ENCODE measurements at regions not wholly inside any gene's neighbourhood (a gene's known extent, or its start where the extent isn't known, plus 50 kb on each side); places are given as distances from the start of the nearest gene placed in this dataset.

DNA sequence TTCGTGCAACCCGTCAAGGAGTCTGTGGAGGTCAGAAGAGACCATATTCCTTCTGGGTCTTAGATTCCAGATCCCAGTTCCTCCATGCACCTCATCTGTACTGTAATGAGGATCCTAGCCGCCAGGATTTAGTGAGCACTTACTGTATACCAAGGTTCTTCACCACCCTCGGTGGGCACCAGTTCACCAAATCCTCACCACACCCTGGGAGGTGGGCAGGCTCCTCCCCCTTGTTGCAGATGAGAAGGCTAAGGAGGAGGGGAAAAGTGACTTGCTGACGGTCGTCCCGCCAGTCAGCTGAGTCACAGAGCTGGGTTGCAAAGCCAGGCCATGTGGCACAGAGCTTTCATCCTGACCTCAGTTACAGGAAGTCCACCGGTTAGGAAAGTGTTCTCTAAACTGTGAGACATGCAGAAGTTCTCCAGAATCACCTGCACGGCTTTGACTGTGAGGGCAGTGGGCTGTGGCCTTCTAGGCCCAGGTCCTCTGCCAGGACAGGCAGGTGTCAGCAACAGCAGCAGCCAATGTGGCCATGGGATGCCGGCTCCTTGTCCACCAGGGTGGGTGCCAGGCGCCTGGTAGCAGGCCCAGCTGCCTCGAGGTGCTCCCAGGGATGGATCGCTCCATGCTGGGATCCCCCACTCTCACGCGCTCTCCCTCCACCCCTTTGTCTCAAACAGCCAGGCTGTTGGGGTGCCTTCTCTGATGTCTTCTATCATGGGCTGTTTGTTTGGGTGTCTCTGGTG is 240.3 kb upstream of the GSE1 start:
- no peak for TF ChIP-seq POLR2A (IDR thresholded peaks at IDR 0.05; ENCODE audit: low read depth, low read length)
- DNase-seq (ENCODE audit: insufficient read length, low spot score) (peak; percentile 81), FAIRE-seq (no peak)

DNA sequence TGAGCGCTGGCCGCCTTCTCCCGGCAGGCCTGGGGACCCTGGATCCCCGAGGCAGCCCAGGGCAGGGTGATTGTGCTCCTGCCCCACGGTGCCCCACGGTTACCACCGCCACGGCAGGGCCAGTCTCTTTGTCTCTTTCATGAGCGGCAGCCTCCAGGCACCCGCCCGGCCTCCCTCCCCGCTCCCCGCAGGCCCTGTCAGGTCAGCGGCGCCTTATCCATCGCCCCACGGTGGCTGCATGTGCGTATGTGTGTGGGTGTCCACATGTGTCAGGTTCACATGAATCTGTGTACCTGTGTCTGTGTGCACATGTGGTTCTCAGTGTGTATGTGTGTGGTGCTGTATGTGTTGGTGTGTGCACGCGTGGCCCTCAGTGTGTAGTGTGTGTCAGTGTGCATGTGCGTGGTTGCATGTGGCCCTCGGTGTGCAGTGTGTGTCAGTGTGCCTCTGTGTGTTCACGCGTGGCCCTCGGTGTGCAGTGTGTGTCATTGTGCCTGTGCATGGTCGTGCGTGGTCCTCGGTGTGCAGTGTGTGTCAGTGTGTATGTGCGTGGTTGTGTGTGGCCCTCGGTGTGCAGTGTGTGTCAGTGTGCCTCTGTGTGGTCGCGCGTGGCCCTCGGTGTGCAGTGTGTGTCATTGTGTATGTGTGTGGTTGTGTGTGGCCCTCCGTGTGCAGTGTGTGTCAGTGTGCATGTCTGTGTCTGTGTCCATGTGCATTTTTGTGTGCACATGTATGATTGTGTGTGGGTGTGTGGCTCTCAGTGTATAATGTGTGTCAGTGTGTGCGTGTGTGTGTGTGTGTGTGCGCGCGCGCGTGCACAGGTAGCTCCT is 239.2 kb upstream of the GSE1 start:
- TF ChIP-seq POLR2A (IDR thresholded peaks at IDR 0.05; ENCODE audit: low read depth, low read length): no peak
- FAIRE-seq: no peak
- no peak for DNase-seq (ENCODE audit: insufficient read length, low spot score)

DNA sequence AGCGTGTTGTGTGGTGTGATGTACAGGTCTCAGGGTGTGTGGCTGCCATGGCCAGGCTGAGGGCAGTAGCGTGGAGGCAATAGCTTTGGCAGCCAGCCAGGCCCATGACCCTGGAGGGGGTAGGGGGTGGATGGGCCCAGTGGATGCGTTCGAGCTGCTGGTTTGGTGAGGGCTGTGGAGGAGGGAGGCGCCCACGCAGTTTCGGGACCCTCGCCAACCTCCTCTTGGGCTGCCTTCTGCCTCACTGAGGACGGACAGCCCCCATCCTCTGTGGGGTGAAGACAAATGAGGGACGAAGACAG is 238.6 kb upstream of the GSE1 start:
- DNase-seq (ENCODE audit: insufficient read length, low spot score): no peak
- TF ChIP-seq POLR2A (IDR thresholded peaks at IDR 0.05; ENCODE audit: low read depth, low read length): no peak
- no peak for FAIRE-seq

DNA sequence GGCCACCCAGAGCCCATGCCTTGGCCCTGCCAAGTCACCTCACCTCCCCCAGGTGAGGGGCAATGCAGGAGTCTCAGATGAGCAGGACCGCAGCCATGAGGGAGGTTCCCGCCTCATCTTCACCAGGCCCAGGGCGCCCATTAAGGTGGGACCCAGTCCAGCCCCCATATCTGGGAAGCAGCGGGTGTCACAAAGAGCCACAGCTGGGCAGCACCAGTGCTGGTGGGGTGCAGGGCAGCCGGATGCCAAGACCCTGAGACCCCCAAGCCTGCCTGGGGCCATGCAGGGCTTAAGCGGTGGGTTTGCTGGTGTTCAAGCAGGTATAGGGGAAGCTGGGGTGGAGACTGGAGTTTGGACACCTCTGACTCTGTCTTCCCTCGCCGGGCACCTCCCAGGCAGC is 237.8 kb upstream of the GSE1 start:
- TF ChIP-seq POLR2A (IDR thresholded peaks at IDR 0.05; ENCODE audit: low read depth, low read length): no peak
- DNase-seq (ENCODE audit: insufficient read length, low spot score): no peak
- FAIRE-seq: no peak

DNA sequence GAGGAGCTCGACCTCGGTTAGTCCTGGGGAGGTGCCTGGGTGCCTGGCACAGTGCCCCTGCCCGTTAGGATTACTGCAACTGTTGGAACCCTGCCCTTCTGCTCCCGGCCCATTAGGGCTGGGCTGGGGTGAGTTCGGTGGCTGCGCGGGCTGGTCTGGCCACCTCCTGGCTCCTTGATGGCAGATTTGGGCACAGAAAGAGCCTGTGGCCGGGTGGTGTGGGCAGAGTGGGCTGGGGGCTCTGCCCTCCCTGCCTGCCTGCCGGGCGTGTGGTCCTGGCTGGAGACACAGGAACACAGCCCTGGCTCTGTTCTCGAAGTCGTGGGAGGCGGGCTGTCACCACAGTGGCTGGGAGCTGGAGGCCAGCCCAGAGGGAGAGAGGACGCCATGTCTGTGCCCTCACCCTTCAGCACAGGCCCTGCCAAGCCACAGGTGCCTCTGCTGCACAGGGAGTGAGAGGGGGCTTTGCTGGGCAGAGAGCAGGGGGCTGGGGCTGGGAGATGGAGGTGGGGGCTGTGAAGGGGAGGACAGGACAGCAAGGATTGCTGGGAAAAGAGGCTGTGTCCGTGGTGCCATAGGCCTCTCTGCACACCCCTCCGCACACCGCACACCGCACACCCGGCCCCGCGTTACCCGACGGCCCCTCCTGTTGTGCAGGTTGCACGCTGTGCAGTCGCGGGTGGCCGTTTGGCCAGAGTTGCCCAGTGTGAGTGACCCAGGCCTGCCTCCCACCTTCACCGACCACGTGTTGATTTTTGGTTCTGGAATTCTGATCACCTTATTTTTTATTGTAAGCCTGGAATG is 236.6 kb upstream of the GSE1 start:
- FAIRE-seq (no peak), DNase-seq (ENCODE audit: insufficient read length, low spot score) (no peak)
- no peak for TF ChIP-seq POLR2A (IDR thresholded peaks at IDR 0.05; ENCODE audit: low read depth, low read length)

DNA sequence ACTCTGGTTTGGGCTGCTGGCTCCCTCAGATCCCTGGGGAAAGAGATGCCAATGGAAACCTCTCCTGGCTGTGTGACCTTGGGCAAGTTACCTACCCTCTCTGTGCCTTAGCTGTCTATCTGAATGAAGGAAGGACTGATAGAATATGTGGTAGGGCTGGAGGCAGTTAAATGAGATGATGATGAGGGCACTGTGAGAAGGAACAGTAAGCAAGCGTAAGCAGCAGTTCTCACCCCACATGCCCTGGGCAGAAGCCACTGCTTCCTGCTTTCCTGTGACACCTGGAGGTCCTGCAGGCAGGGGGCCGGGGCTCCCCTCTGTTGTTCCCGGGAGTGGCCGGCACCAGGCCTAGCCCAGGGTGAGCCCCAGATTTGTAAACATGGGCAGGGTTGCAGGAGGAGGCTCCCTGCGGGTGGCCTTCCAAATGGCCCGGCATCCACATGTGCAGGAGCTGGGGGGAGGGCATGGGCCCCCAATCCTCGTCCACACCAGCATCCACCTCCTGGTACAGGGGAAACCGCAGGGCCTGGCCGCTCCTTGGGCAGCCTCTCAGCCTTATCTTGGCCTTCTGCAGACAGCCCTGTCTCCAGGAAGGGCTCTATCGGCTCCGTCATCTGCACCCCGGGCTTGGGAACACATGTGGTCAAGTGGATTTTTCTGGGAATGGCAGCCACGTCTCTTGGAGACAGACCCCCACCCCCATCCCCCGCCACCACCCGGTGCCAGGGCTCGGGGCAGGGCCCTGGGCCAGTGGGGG is 235.6 kb upstream of the GSE1 start:
- FAIRE-seq (no peak), DNase-seq (ENCODE audit: insufficient read length, low spot score) (no peak)
- TF ChIP-seq POLR2A (IDR thresholded peaks at IDR 0.05; ENCODE audit: low read depth, low read length): no peak

DNA sequence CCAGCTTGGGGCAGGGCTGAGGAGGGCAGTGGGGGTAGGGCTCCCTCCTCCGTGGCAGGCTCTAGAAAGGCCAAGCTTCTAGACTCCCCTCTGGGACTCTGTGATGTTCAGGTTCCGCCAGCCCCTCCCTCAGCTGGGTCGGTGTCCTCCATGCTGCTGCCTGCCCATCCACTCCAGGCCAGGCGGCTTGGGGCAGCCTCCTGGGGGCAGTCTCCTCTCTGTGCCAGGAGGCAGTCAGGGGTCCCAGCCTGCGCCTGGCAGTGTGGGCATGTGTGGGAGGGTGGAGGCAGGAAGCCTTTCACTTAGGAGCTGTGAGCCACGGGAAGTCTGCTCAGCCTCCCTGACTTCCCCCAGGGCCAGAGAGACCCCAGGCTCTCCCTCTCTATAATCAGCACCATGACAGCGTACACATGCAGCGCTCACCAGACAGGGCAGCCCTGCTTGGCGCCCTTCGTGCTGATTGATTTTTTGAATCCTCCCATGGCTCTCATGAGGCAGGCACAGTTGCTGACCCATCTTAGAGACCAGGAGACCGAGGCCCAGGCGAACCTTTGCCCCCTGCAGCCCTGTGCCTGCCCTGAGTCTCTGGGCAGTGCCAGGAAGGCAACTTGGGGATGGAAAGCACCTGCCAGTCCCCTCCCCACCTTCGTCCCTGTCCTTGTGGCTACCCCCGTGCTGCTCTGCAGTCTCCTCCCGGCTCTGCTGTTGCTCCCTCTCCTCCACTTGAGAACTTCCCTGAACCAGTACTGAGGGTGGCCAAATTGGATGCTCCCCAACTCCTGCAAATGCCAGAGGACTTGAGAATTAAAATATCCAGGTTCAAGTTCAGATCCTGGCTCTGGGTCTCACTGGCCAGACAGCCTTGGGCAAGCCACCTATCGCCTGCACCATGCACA is 234.7 kb upstream of the GSE1 start:
- FAIRE-seq (no peak), DNase-seq (ENCODE audit: insufficient read length, low spot score) (no peak)
- TF ChIP-seq POLR2A (IDR thresholded peaks at IDR 0.05; ENCODE audit: low read depth, low read length): no peak

DNA sequence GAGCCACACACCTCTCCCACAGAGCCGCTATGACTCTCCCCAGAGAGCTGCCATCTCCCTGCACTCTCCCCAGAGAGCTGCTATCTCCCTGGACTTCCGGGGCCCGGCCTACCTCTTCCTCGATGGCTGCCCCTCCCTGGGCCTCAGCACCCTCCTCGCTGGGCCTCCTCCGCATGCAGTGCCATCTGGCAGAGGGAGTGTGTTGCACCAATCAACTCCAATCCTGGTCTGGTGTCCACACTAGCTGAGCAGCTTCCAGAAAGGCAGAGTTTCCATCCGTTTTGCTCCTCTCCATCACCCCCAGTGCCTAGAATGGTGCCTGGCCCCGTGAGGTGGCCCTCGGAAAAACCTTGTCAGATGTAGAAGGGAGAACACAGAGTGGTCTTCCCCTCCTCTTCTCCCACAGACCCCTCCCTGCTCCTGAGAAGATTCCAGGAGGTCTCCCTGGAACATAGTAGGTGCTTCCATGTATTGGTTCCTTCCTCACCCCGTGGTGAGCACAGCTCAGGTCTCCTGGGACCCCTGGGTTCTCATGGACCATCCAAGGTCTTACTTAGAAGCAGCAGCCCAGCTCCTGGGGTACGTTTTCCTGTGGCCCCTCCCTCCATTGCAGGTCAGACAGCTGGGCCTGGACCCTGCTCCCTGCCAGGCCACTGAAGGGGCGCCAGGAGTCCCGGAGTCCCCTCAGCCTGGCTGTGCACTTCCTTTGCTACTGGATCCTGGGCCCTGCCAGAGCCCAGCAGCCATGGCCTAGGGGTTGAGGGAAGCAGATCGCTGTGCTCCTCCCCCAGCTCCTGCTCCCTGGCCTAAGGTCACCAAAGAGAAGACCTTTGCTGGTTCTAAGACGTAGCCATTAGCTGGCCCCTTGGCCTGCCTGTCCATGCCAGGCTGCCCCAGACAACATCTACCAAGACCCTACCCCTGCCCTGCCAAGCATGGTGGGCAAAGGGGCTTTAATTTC is 233.8 kb upstream of the GSE1 start:
- no peak for FAIRE-seq
- no peak for DNase-seq (ENCODE audit: insufficient read length, low spot score)
- no peak for TF ChIP-seq POLR2A (IDR thresholded peaks at IDR 0.05; ENCODE audit: low read depth, low read length)

DNA sequence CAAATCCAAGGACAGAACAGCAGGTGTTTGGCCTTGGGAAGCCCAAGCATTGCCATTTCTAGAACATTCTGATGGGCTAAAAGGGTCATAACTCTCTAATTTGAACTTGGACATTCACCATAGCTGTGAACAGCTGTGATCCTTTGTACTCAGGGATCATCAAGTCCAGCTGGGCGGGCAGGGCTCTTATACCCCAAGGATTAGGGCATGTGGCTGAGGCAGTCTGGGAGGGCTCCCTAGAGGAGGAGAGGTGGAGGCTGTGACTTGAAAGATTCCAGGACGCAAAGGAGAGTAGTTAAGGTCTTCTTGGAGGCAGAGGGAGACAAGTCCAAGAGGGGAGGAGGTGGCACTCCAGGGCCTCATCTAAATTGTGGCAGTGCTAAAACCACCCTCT is 233.1 kb upstream of the GSE1 start:
- FAIRE-seq (no peak), DNase-seq (ENCODE audit: insufficient read length, low spot score) (no peak)
- no peak for TF ChIP-seq POLR2A (IDR thresholded peaks at IDR 0.05; ENCODE audit: low read depth, low read length)

DNA sequence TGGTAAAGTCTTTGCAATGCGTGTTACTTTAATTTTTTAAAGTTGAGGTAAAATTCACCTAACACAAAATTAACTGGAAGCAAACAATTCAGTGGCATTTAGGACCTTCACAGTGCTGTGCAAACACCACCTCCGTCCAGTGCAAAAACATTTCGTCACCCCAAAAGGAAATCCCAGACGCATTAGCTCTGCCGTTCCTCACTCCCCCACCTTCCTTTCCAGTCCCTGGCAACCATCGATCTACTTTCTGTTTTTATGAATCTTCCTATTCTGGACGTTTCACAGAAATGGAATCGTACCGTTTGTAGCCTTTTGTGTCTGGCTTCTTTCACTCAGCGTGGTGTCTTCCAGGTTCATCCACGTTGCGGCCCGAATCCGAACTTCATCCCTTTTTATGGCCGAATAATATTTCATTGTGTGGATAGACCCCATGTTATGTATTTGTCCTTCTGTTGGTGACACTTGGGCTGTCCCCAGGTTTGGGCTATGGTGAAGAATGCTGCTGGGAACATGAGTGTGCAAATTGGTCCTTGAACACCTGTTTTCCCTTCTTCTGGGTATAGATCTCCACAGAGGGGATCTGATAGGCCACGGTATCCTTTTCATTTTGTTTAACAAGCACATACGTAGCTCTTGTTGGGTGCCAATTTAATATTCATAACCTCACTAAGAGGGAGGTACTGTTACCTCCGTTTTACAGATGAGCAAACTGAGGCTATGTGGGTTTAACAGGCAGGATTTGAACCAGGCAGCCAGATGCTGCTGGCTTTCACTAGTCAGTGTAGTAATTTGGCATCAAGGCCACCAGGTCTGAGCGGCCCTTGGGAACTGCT is 232.0 kb upstream of the GSE1 start:
- FAIRE-seq (no peak), DNase-seq (ENCODE audit: insufficient read length, low spot score) (no peak)
- TF ChIP-seq POLR2A (IDR thresholded peaks at IDR 0.05; ENCODE audit: low read depth, low read length): no peak
